SK-N-MC (cell line): ENCODE measurements at regions not wholly inside any gene's neighbourhood (a gene's known extent, or its start where the extent isn't known, plus 50 kb on each side); places are given as distances from the start of the nearest gene placed in this dataset.

Source experiments
- DNase-seq: peaks from one replicate; pipeline ENCODE4 v3.0.0-alpha.2; 2011; ENCODE audit warnings: low read depth, low spot score
- H3K27ac ChIP-seq: fragments of 200-600 bp; sonication (generic); 2 replicates; pipeline ENCODE4 v1.5.1; 2016; ENCODE audit warnings: mixed run types
- H3K36me3 ChIP-seq: fragments of 200-600 bp; sonication (generic); 2 replicates; pipeline ENCODE4 v1.6.1; 2017; ENCODE audit warnings: antibody characterized with exemption, low read length, mixed read lengths; ENCODE audit not compliant: insufficient read depth
- H3K4me3 ChIP-seq: fragments of 200-600 bp; sonication (generic); 2 replicates; pipeline ENCODE4 v1.5.1; 2016
- H3K9ac ChIP-seq: fragments of 200-600 bp; sonication (generic); 2 replicates; pipeline ENCODE4 v1.8.0; 2017; ENCODE audit warnings: mixed run types, mixed read lengths; ENCODE audit not compliant: insufficient read length
- H3K9me3 ChIP-seq: fragments of 200-600 bp; sonication (generic); 2 replicates; pipeline ENCODE4 v1.6.1; 2017; ENCODE audit warnings: low read depth, mild to moderate bottlenecking, antibody characterized with exemption, low read length, moderate library complexity, mixed read lengths
- EZH2 ChIP-seq: fragments of 200-600 bp; sonication (generic); IDR thresholded peaks from one replicate; pipeline ENCODE4 v1.6.1; 2017; ENCODE audit warnings: antibody characterized with exemption
- FOXP2 ChIP-seq: optimal IDR thresholded peaks from 2 replicates; pipeline ENCODE3; 2011; ENCODE audit warnings: mild to moderate bottlenecking, moderate library complexity; ENCODE audit not compliant: insufficient read depth; ENCODE audit errors: extremely low read length, control extremely low read depth
- POLR2AphosphoS5 ChIP-seq: IDR thresholded peaks from 2 replicates; pipeline ENCODE4 v1.6.1; 2012; ENCODE audit warnings: mild to moderate bottlenecking, low read depth, low read length, borderline replicate concordance

DNA sequence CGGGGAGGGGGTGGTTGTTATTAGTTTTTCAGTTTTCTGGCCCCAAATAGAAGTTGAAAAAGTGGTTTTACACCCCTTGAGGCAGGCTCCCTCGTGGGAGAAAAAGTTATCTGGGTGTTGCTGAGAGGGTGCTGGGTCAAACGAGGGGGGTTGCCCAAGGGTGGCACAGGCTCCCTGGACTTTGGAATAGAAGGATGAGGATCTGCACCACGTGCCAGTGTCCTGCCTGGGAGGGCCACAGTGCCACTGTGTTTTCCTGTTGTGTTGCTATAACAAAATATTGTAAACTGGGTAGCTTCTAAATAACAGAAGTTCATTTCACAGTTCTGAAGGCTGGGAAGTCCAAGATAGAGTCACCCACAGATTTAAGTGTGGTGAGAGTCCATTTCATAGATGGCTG lies 181.9 kb downstream of the CXCL12 start:
- Histone ChIP-seq H3K9ac (no peak overlapping the region), H3K36me3 (no peaks in the 10 kb centered on the region), H3K27ac (no peak overlapping the region), H3K9me3 (no peaks in the 10 kb centered on the region), H3K4me3 (no peak overlapping the region)
- TF ChIP-seq FOXP2 (no peak), POLR2AphosphoS5 (no peak), EZH2 (no peak)
- no peak for DNase-seq

- H3K9ac ChIP-seq: no peak overlapping the region
- H3K9me3 ChIP-seq: no peaks in the 10 kb centered on the region
- H3K36me3 ChIP-seq: no peaks in the 10 kb centered on the region
- no peak for TF ChIP-seq POLR2AphosphoS5
- H3K4me3 ChIP-seq: no peak overlapping the region
- DNase-seq: no peak
- H3K27ac ChIP-seq: no peak overlapping the region
Measured at GRCh38 chr10:44201656-44202055, 183.2 kb downstream of the CXCL12 start.

- Histone ChIP-seq H3K4me3 (no peak overlapping the region), H3K9ac (no peak overlapping the region), H3K27ac (no peak overlapping the region), H3K9me3 (no peaks in the 10 kb centered on the region), H3K36me3 (no peaks in the 10 kb centered on the region)
- no peak for DNase-seq
- TF ChIP-seq FOXP2 (no peak), POLR2AphosphoS5 (no peak), EZH2 (no peak)
Measured at GRCh38 chr10:44201011-44201410, 183.9 kb downstream of the CXCL12 start.

- Histone ChIP-seq H3K36me3 (no peaks in the 10 kb centered on the region), H3K9me3 (no peaks in the 10 kb centered on the region), H3K9ac (no peak overlapping the region), H3K27ac (no peak overlapping the region), H3K4me3 (no peak overlapping the region)
- no peak for DNase-seq
- TF ChIP-seq EZH2 (no peak), POLR2AphosphoS5 (no peak), FOXP2 (no peak)
Measured at GRCh38 chr10:44199991-44200655, 184.8 kb downstream of the CXCL12 start.

- H3K4me3 ChIP-seq: no peak overlapping the region
- H3K27ac ChIP-seq: no peak overlapping the region
- no peaks in the 10 kb centered on the region for H3K36me3 ChIP-seq
- H3K9me3 ChIP-seq: no peaks in the 10 kb centered on the region
- DNase-seq: no peak
- no peak overlapping the region for H3K9ac ChIP-seq
- TF ChIP-seq EZH2 (no peak), POLR2AphosphoS5 (no peak), FOXP2 (no peak)
Measured at GRCh38 chr10:44199267-44199666, 185.6 kb downstream of the CXCL12 start.

- TF ChIP-seq FOXP2: no peak
- no peak for TF ChIP-seq POLR2AphosphoS5
- no peak for TF ChIP-seq EZH2
- no peaks in the 10 kb centered on the region for H3K36me3 ChIP-seq
- H3K4me3 ChIP-seq: no peak overlapping the region
- H3K9me3 ChIP-seq: no peaks in the 10 kb centered on the region
- H3K9ac ChIP-seq: no peak overlapping the region
- H3K27ac ChIP-seq: no peak overlapping the region
- DNase-seq: no peak
Measured at GRCh38 chr10:44198780-44199097, 186.2 kb downstream of the CXCL12 start.

- DNase-seq: no peak
- TF ChIP-seq EZH2 (no peak), POLR2AphosphoS5 (no peak), FOXP2 (no peak)
- Histone ChIP-seq H3K36me3 (no peaks in the 10 kb centered on the region), H3K9ac (no peak overlapping the region), H3K4me3 (no peak overlapping the region), H3K9me3 (no peaks in the 10 kb centered on the region), H3K27ac (no peak overlapping the region)
Measured at GRCh38 chr10:44198096-44198779, 186.7 kb downstream of the CXCL12 start.

- TF ChIP-seq FOXP2 (no peak), EZH2 (no peak), POLR2AphosphoS5 (no peak)
- Histone ChIP-seq H3K36me3 (no peaks in the 10 kb centered on the region), H3K9me3 (no peaks in the 10 kb centered on the region), H3K27ac (no peak overlapping the region), H3K9ac (no peak overlapping the region), H3K4me3 (no peak overlapping the region)
- no peak for DNase-seq
Measured at GRCh38 chr10:44197646-44198045, 187.3 kb downstream of the CXCL12 start.

- Histone ChIP-seq H3K9me3 (no peaks in the 10 kb centered on the region), H3K9ac (no peak overlapping the region), H3K36me3 (no peaks in the 10 kb centered on the region), H3K4me3 (no peak overlapping the region), H3K27ac (no peak overlapping the region)
- no peak for DNase-seq
- no peak for TF ChIP-seq POLR2AphosphoS5
- TF ChIP-seq EZH2: no peak
- TF ChIP-seq FOXP2: no peak
Measured at GRCh38 chr10:44196336-44196735, 188.6 kb downstream of the CXCL12 start.
